ENCODE measurements at regions not wholly inside any gene's neighbourhood (a gene's known extent, or its start where the extent isn't known, plus 50 kb on each side); places are given as distances from the start of the nearest gene placed in this dataset.
A peak's percentile ranks its signal among the peaks of the same experiment; 100 is the strongest.
"Not testable (repeated sequence)": the region's sequence is repeated elsewhere in the genome, so short reads cannot be mapped to it uniquely, and the experiment has no call there.

DNA sequence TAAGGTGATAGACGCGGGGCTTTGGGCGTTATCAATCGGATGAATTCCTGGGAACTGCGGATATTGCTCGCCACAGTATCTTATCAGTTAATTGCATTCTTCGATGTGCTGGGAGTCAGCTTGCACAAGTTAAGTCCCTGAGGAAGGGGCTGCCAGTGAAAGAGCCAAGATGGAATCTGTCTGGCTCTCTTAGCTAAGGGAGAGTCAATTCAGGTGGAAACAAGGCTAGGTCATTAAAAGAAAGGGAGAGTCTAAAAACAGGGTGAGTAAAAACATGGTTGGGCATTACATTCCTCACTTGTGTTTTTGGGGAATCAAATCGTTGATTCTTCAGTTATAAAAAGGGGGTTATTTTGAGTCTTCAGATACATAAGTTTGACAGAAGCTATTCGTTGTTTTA lies 196.2 kb downstream of the OTOP1 start:
- not testable (repeated sequence) for H3K27ac ChIP-seq (ENCODE audit: low read depth in 1 of 2, low read length in 1 of 2); H3K4me3 ChIP-seq (ENCODE audit: low read length in 2 of 2); H3K27me3 ChIP-seq (ENCODE audit: control insufficient read depth in 2 of 2, insufficient read depth in 1 of 2, low read length in 1 of 2); DNase-seq (ENCODE audit: low read depth in 6 of 9, low spot score in 9 of 9); H3K9me3 ChIP-seq (ENCODE audit: control insufficient read depth in 2 of 2, insufficient read depth in 1 of 2, low read length in 1 of 2); H3K4me1 ChIP-seq (ENCODE audit: control insufficient read depth in 2 of 2, insufficient read depth in 2 of 2, low read length in 2 of 2); H3K36me3 ChIP-seq (ENCODE audit: control insufficient read depth in 2 of 2, insufficient read depth in 2 of 2, low read length in 1 of 2)
- WGBS, result 84% methylated on average over 9 of the region's 9 CpGs

DNA sequence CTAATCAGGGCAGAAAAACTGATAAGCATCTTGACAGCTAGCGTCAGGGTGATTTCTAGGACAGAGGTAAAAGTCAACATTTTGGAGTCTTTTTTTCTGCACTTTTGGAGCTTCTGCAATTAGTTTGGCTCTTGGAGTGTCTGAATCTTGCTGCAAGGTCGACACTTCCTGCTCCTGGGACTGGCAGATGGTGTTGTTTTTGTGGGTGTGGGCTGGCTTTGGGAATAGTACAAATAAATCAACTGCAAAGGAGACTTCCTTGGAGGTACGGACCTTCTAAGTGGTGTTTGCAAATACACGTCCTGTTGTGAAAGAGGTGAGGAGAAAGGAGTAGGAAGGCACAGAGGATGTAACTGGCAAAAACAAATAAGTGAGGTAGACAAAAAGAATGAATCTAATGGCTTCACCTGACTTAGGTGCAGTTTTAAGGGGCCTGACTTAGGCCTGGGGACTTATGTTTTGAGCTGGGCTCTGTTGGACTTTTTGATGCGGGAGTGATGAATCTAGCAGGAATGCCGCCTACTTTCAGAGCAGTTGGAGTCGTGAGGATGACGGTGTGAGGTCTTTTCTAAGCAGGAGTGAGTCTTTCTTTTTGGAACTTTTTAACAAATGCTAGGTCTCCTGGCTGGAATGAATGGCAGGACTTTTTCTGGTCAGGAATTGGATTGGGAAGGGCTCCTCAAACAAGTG lies 195.1 kb downstream of the OTOP1 start:
- not testable (repeated sequence) for H3K4me3 ChIP-seq (ENCODE audit: low read length in 2 of 2); H3K36me3 ChIP-seq (ENCODE audit: control insufficient read depth in 2 of 2, insufficient read depth in 2 of 2, low read length in 1 of 2); H3K27ac ChIP-seq (ENCODE audit: low read depth in 1 of 2, low read length in 1 of 2); H3K9me3 ChIP-seq (ENCODE audit: control insufficient read depth in 2 of 2, insufficient read depth in 1 of 2, low read length in 1 of 2); H3K4me1 ChIP-seq (ENCODE audit: control insufficient read depth in 2 of 2, insufficient read depth in 2 of 2, low read length in 2 of 2); H3K27me3 ChIP-seq (ENCODE audit: control insufficient read depth in 2 of 2, insufficient read depth in 1 of 2, low read length in 1 of 2); DNase-seq (ENCODE audit: low read depth in 6 of 9, low spot score in 9 of 9)
- 58% methylated on average over 8 of the region's 8 CpGs for WGBS

DNA sequence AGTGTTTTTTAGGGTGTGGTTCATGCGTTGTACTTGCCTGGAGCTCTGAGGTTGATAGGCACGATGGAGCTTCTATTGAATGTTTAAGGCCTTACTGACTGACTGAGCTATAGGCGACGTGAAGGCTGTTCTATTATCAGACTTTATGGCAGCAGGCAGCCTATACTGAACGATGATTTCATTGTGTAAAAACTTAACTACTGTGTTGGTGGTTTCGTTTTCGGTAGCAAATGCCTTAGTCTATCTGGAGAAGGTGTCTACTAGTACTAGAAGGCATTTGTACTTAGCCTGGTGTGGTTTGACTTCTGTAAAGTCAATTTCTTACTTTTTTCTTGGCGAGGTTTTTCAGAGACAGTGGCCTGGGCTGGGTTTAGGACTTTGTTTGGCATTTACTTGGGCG lies 194.4 kb downstream of the OTOP1 start:
- not testable (repeated sequence) for H3K36me3 ChIP-seq (ENCODE audit: control insufficient read depth in 2 of 2, insufficient read depth in 2 of 2, low read length in 1 of 2); H3K27ac ChIP-seq (ENCODE audit: low read depth in 1 of 2, low read length in 1 of 2); H3K4me1 ChIP-seq (ENCODE audit: control insufficient read depth in 2 of 2, insufficient read depth in 2 of 2, low read length in 2 of 2); H3K4me3 ChIP-seq (ENCODE audit: low read length in 2 of 2); H3K27me3 ChIP-seq (ENCODE audit: control insufficient read depth in 2 of 2, insufficient read depth in 1 of 2, low read length in 1 of 2); H3K9me3 ChIP-seq (ENCODE audit: control insufficient read depth in 2 of 2, insufficient read depth in 1 of 2, low read length in 1 of 2); DNase-seq (ENCODE audit: low read depth in 6 of 9, low spot score in 9 of 9)
- 91% methylated on average over 9 of the region's 9 CpGs for WGBS

DNA sequence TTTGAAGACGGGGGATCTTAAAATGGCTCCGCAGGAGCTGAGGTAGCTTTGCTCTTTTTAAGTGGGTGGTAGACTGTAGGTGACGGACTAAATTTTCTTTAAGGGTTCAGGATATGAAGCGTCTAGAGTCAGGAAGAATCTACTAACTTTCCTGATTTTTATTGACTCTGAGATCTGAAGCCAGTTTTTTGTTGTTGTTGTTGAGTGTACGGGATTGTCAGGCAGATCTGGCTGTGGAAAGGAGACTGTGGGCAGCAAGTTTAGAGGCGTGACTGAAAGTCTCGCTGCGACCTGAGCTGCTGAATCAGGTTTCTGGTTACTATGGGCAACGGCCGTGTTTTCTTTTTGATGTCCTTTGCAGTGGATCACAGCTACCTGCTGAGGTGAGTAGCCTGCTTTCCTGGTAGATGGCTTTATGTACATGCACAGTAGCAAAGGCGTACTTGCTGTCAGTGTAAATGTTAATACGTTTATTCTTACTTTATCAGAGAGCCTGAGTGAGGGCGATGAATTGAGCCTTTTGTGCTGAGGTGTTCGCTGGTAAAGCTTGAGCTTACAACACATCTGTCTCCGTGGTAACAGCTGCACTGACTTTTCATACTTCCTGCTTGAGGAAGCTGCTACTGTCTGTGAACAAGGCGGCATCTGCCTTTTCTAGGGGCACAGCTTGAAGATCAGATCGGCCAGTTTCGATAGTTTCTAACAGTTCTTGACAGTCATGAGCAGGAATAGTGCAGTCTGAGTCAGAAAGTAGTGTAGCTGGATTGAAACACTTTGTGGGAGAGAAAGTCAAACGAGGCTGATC lies 193.7 kb downstream of the OTOP1 start:
- H3K4me1 ChIP-seq (ENCODE audit: control insufficient read depth in 2 of 2, insufficient read depth in 2 of 2, low read length in 2 of 2); H3K27ac ChIP-seq (ENCODE audit: low read depth in 1 of 2, low read length in 1 of 2); H3K9me3 ChIP-seq (ENCODE audit: control insufficient read depth in 2 of 2, insufficient read depth in 1 of 2, low read length in 1 of 2); H3K27me3 ChIP-seq (ENCODE audit: control insufficient read depth in 2 of 2, insufficient read depth in 1 of 2, low read length in 1 of 2); H3K4me3 ChIP-seq (ENCODE audit: low read length in 2 of 2); H3K36me3 ChIP-seq (ENCODE audit: control insufficient read depth in 2 of 2, insufficient read depth in 2 of 2, low read length in 1 of 2): not testable (repeated sequence)
- WGBS, result 62% methylated on average over 19 of the region's 19 CpGs
- DNase-seq (ENCODE audit: low read depth in 6 of 9, low spot score in 9 of 9), result peak in 4 of 9 donors; percentile 0 to 27 (median 1)

DNA sequence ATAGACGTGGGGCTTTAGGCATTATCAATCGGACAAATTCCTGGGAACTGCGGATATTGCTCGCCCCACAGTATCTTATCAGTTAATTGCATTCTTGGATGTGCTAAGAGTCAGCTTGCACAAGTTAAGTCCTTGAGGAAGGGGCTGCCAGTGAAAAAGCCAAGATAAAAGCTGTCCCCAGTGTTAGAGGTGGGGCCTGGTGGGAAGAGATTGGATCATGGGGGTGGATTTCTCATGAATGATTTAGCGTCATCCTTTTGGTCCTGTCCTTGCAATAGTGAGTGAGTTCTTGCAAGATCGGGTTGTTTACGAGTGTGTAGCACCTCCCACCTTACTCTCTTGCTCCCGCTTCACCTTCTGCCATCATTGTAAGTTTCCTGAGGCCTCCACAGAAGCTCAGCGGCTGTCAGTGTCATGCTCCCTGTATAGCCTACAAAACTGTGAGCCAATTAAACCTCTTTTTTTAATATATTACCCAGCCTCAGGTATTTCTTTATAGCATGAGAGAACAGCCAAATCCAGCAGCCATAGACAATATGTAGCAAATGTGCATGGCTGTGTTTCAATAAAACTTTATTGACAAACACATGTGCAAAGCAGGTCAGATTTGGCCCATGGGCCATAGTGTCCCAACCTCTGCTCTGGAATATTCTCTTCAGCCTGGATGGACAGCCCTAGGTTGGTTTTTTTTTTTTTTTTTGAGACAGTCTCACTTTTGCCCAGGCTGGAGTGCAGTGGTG lies 189.2 kb downstream of the OTOP1 start:
- WGBS, result 84% methylated on average over 9 of the region's 9 CpGs
- DNase-seq (ENCODE audit: low read depth in 6 of 9, low spot score in 9 of 9); H3K9me3 ChIP-seq (ENCODE audit: control insufficient read depth in 2 of 2, insufficient read depth in 1 of 2, low read length in 1 of 2); H3K36me3 ChIP-seq (ENCODE audit: control insufficient read depth in 2 of 2, insufficient read depth in 2 of 2, low read length in 1 of 2); H3K4me3 ChIP-seq (ENCODE audit: low read length in 2 of 2); H3K27me3 ChIP-seq (ENCODE audit: control insufficient read depth in 2 of 2, insufficient read depth in 1 of 2, low read length in 1 of 2); H3K27ac ChIP-seq (ENCODE audit: low read depth in 1 of 2, low read length in 1 of 2); H3K4me1 ChIP-seq (ENCODE audit: control insufficient read depth in 2 of 2, insufficient read depth in 2 of 2, low read length in 2 of 2): not testable (repeated sequence)

DNA sequence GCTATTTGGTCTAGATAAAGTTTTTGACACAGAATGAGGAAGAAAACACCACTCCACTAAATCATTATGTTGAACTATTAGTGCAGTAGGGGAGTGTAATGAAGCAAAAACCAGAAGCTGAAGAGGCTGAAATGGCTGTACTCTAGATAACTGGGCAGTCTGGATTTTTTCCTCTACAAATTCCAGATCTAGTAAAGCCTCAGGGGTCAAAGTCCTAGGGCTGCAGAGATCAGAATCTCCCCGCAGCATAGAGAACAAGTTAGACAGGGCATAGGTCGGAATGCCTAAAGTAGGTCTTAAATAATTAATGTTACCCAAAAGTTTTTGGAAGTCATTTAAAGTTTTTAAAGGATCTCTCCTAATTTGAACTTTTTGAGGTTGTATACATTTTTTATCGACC lies 180.9 kb downstream of the OTOP1 start:
- 57% methylated on average over 3 of the region's 3 CpGs for WGBS
- not testable (repeated sequence) for H3K4me1 ChIP-seq (ENCODE audit: control insufficient read depth in 2 of 2, insufficient read depth in 2 of 2, low read length in 2 of 2); H3K27me3 ChIP-seq (ENCODE audit: control insufficient read depth in 2 of 2, insufficient read depth in 1 of 2, low read length in 1 of 2); H3K27ac ChIP-seq (ENCODE audit: low read depth in 1 of 2, low read length in 1 of 2); H3K4me3 ChIP-seq (ENCODE audit: low read length in 2 of 2); H3K9me3 ChIP-seq (ENCODE audit: control insufficient read depth in 2 of 2, insufficient read depth in 1 of 2, low read length in 1 of 2); DNase-seq (ENCODE audit: low read depth in 6 of 9, low spot score in 9 of 9); H3K36me3 ChIP-seq (ENCODE audit: control insufficient read depth in 2 of 2, insufficient read depth in 2 of 2, low read length in 1 of 2)

DNA sequence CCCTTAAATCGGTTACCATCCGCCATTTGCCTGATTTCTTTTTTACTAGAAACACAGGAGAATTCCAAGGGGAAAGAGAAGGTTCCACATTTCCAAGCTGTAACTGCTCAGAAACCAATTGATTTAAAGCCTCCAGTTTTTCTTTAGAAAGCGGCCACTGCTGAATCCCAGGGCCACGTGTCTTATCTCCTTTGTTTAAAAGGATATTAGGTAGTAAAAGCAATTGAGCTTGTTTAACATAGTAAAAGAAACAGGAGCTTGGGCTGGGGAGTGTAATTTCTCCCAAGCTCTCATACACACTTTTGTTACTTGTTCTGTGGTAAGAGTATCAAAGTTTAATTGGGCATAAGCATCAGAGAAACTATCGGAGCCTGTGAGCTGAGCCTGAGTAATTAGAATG lies 180.0 kb downstream of the OTOP1 start:
- H3K27me3 ChIP-seq (ENCODE audit: control insufficient read depth in 2 of 2, insufficient read depth in 1 of 2, low read length in 1 of 2); H3K27ac ChIP-seq (ENCODE audit: low read depth in 1 of 2, low read length in 1 of 2); DNase-seq (ENCODE audit: low read depth in 6 of 9, low spot score in 9 of 9); H3K4me1 ChIP-seq (ENCODE audit: control insufficient read depth in 2 of 2, insufficient read depth in 2 of 2, low read length in 2 of 2); H3K9me3 ChIP-seq (ENCODE audit: control insufficient read depth in 2 of 2, insufficient read depth in 1 of 2, low read length in 1 of 2); H3K4me3 ChIP-seq (ENCODE audit: low read length in 2 of 2); H3K36me3 ChIP-seq (ENCODE audit: control insufficient read depth in 2 of 2, insufficient read depth in 2 of 2, low read length in 1 of 2): not testable (repeated sequence)
- 41% methylated on average over 5 of the region's 5 CpGs for WGBS

DNA sequence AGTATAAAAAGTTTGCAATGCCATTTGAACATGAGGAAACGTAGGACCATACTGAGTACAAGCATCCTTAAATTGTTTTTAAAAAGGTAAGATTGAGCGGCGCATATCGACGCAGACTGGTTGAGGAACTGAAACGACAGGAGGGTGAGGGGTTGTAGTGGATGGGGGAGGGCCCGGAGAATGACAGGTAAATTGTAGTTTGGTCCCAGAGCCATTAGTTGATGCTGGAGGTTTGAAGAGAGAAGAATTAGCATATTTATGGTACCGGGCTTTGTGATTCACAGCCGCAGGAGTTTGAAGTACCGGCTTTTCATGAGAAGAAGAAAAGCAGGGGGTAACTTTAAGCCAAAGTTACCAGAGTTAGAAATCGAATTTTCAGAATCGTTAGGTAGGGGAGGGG lies 179.5 kb downstream of the OTOP1 start:
- H3K27me3 ChIP-seq (ENCODE audit: control insufficient read depth in 2 of 2, insufficient read depth in 1 of 2, low read length in 1 of 2); DNase-seq (ENCODE audit: low read depth in 6 of 9, low spot score in 9 of 9): not testable (repeated sequence)

DNA sequence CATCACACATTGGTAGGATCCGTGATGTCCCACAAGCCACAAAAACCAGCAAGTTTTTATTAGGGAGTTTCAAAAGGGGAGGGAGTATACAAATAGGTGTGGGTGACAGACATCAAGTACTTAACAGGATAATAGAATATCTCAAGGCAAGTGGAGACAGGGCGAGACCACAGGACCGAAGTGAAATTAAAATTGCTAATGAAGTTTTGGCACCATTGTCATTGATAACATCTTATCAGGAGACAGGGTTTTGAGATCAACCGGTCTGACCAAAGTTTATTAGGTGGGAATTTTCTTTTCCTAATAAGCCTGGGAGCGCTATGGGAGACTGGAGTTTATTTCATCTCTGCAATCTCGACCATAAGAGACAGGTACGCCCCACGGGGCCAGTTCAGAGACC lies 178.5 kb downstream of the OTOP1 start:
- H3K36me3 ChIP-seq (ENCODE audit: control insufficient read depth in 2 of 2, insufficient read depth in 2 of 2, low read length in 1 of 2); H3K27me3 ChIP-seq (ENCODE audit: control insufficient read depth in 2 of 2, insufficient read depth in 1 of 2, low read length in 1 of 2); H3K4me1 ChIP-seq (ENCODE audit: control insufficient read depth in 2 of 2, insufficient read depth in 2 of 2, low read length in 2 of 2); DNase-seq (ENCODE audit: low read depth in 6 of 9, low spot score in 9 of 9); H3K4me3 ChIP-seq (ENCODE audit: low read length in 2 of 2); H3K9me3 ChIP-seq (ENCODE audit: control insufficient read depth in 2 of 2, insufficient read depth in 1 of 2, low read length in 1 of 2); H3K27ac ChIP-seq (ENCODE audit: low read depth in 1 of 2, low read length in 1 of 2): not testable (repeated sequence)
- WGBS, result 12% methylated on average over 8 of the region's 8 CpGs

More for the DNA sequence above, 179.5 kb downstream of the OTOP1 start:
- not testable (repeated sequence) for H3K36me3 ChIP-seq (ENCODE audit: control insufficient read depth in 2 of 2, insufficient read depth in 2 of 2, low read length in 1 of 2); H3K9me3 ChIP-seq (ENCODE audit: control insufficient read depth in 2 of 2, insufficient read depth in 1 of 2, low read length in 1 of 2); H3K27ac ChIP-seq (ENCODE audit: low read depth in 1 of 2, low read length in 1 of 2); H3K4me1 ChIP-seq (ENCODE audit: control insufficient read depth in 2 of 2, insufficient read depth in 2 of 2, low read length in 2 of 2); H3K4me3 ChIP-seq (ENCODE audit: low read length in 2 of 2)
- 9% methylated on average over 12 of the region's 12 CpGs for WGBS
